ENCODE measurements at regions not wholly inside any gene's neighbourhood (a gene's known extent, or its start where the extent isn't known, plus 50 kb on each side); places are given as distances from the start of the nearest gene placed in this dataset.
A peak's percentile ranks its signal among the peaks of the same experiment; 100 is the strongest.
"Not testable (repeated sequence)": the region's sequence is repeated elsewhere in the genome, so short reads cannot be mapped to it uniquely, and the experiment has no call there.

DNA sequence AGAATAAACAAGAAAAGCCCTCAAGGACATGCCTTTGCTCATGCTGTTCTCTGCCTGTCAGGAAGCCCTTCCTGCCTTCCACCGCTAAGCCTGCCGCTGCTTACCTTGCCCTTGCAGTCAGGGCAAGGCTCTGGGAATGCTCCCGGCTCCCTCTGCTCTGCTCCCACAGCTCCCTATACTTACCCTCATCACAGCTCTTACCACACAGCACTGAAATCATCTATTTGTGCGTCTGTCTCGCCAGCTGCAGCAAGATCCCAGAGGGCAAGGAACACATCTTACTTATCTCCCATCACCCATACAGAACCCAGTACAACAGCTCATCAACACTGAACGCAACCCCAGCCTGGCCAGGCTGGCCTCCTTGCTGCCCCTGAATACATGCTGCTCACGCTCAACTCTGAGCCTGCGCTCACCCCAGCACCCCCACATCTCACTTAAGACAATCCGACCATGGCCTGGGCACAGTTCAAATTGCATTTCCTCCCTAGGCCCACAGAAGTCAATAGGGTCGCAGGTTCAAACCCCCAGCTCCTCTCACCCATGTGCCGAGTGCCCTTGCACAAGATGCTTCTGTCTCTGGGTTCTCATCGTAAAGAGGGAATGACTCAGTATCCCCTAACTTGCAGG is 161.8 kb downstream of the IGLL1 start:
- H3K4me3 ChIP-seq = no peak overlapping the region
- 51% methylated on average over 12 of the region's 12 CpGs for WGBS (ENCODE audit: insufficient coverage, low coverage, low lambda C conversion rate, missing lambda C conversion rate)
- no peaks in the 10 kb centered on the region for H3K36me3 ChIP-seq
- ATAC-seq (no peak), DNase-seq (no peak)
- intact Hi-C loops (cut with DNase I) = loop anchor here in 1 of 2 donors (10.0 kb wide), 1 partner anchor 117 kb away; no protein-coding TSS in a partner anchor
- TF ChIP-seq, protein P1, sequence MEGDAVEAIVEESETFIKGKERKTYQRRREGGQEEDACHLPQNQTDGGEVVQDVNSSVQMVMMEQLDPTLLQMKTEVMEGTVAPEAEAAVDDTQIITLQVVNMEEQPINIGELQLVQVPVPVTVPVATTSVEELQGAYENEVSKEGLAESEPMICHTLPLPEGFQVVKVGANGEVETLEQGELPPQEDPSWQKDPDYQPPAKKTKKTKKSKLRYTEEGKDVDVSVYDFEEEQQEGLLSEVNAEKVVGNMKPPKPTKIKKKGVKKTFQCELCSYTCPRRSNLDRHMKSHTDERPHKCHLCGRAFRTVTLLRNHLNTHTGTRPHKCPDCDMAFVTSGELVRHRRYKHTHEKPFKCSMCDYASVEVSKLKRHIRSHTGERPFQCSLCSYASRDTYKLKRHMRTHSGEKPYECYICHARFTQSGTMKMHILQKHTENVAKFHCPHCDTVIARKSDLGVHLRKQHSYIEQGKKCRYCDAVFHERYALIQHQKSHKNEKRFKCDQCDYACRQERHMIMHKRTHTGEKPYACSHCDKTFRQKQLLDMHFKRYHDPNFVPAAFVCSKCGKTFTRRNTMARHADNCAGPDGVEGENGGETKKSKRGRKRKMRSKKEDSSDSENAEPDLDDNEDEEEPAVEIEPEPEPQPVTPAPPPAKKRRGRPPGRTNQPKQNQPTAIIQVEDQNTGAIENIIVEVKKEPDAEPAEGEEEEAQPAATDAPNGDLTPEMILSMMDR (IDR thresholded peaks at IDR 0.05) = no peak
- no peak for TF ChIP-seq POLR2A (IDR thresholded peaks at IDR 0.05)
- no peaks in the 10 kb centered on the region for H3K27me3 ChIP-seq
- H3K4me1 ChIP-seq = no peaks in the 10 kb centered on the region
- H3K9me3 ChIP-seq = no peaks in the 10 kb centered on the region
- no peak overlapping the region for H3K27ac ChIP-seq

DNA sequence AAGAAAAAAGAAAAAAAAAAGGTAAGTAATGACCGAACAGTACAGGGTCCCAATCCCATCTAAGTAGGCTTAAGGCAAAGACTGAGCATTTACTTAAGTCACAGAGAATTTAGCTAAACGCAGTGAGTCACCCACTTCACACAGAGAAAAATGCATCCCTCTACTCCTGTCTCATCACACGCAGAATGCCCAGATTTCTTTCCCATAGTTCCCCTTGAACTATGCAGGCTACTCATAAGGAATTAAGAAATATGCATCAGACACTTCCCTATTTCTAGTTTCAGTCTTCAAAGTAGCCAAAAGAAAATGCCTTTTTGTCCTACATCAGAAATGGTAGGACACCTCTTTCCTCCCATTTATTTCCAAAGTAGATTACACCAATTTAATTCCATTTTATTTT is 162.8 kb downstream of the IGLL1 start:
- not testable (repeated sequence) for H3K4me1 ChIP-seq, H3K9me3 ChIP-seq, H3K27me3 ChIP-seq, ATAC-seq, H3K27ac ChIP-seq, DNase-seq, H3K36me3 ChIP-seq, H3K4me3 ChIP-seq
- WGBS (ENCODE audit: insufficient coverage, low coverage, low lambda C conversion rate, missing lambda C conversion rate) = 87% methylated on average over 3 of the region's 3 CpGs
- intact Hi-C loops (cut with DNase I) = loop anchor here in 1 of 2 donors (10.0 kb wide), 1 partner anchor 117 kb away; no protein-coding TSS in a partner anchor

DNA sequence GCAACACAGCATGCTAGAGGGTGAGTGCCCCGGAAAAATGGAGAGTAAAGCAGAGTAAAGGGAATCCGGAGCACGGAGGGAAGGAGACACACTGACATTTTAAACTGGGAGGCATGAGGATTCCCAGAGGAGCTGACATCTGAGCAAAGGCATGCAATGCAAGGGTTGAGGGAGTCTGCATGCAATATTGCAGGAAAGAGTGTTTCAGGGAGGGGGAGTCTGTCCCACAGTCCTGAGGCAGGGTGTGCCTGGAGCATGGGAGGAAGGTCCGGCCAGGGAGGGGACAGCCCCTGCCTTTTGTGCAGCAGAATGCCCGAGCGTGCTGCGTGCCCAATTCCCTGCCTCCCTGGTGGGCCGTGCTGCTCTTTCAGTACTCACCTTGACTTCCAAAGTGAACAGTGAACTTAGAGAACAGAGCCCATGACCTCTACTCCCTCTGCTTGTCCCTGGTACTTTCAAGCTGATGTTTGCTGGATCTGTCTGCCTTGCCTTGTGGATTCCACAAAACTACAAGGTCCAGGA is 163.9 kb downstream of the IGLL1 start:
- not testable (repeated sequence) for H3K4me1 ChIP-seq, ATAC-seq, H3K27ac ChIP-seq, H3K4me3 ChIP-seq, H3K27me3 ChIP-seq, H3K36me3 ChIP-seq, H3K9me3 ChIP-seq, DNase-seq
- intact Hi-C loops (cut with DNase I) = loop anchor here in 1 of 2 donors (10.0 kb wide), 1 partner anchor 119 kb away; no protein-coding TSS in a partner anchor
- no CpG with 5 or more reads among the region's 8 CpGs for WGBS (ENCODE audit: insufficient coverage, low coverage, low lambda C conversion rate, missing lambda C conversion rate)

DNA sequence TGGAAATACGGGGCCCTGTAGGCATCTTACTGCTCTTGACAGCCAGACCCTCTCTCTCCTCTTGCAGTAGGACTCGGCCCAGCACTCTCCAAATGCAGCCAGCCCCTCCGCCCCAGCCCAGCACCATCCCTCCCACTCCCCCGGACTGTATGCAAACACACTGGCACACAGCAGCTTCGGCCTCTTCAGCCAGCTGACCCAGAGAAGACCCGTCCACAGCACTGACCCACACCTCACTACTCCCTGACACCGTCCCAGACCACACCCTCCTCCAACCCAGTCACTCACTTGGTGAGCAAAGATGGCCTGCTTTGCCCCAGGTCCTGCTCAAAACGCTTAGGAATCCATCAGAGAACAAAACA is 164.6 kb downstream of the IGLL1 start:
- Histone ChIP-seq H3K36me3 (no peaks in the 10 kb centered on the region), H3K9me3 (no peaks in the 10 kb centered on the region), H3K27ac (no peak overlapping the region), H3K27me3 (no peaks in the 10 kb centered on the region), H3K4me3 (no peak overlapping the region), H3K4me1 (no peaks in the 10 kb centered on the region)
- intact Hi-C loops (cut with DNase I) = loop anchor here in 1 of 2 donors (10.0 kb wide), 1 partner anchor 119 kb away; no protein-coding TSS in a partner anchor
- no peak for TF ChIP-seq POLR2A (IDR thresholded peaks at IDR 0.05)
- TF ChIP-seq, protein P1 (IDR thresholded peaks at IDR 0.05) = no peak
- ATAC-seq (no peak), DNase-seq (no peak)
- 46% methylated on average over 5 of the region's 8 CpGs for WGBS (ENCODE audit: insufficient coverage, low coverage, low lambda C conversion rate, missing lambda C conversion rate)

DNA sequence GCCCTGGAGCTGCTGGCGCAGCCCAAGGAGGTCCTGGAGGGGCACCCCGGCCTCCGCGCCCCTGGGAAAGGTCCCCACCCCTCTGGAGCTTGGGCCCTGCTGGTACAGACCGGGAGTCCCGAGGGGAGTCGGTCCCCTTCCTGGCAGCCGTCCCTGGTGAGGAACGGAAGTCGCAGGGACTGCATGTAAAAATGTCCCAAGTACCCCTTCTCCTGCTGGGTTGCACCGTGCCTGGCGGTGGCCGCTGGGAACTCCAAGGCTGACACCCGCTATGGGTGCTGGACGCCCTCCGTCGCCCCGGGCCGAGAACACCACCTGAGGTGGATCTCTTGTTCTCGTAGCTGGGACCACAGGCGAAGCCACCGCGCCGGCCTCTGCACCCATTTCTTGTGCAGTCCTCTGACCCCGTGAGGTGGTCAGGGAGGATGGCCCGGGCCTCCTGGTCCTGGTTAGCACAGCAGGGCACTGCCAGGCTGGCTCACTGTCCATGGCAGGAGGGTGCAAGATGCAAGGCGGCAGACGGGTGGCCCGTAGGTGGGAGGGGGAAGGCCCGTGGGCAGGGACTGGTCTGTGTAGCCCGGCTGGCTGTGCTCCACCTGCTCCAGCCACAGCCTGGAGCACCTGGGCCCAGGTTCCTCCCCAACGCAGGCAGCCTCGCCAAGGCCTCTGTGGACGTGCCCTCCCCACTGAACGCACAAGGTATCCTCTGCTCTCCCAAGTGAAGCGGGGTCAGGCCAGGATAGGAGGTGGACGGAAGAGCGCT is 165.2 kb downstream of the IGLL1 start:
- Histone ChIP-seq H3K27me3 (no peaks in the 10 kb centered on the region), H3K27ac (no peak overlapping the region), H3K4me1 (no peaks in the 10 kb centered on the region), H3K9me3 (no peaks in the 10 kb centered on the region), H3K4me3 (no peak overlapping the region), H3K36me3 (no peaks in the 10 kb centered on the region)
- intact Hi-C loops (cut with DNase I) = loop anchor here in 1 of 2 donors (10.0 kb wide), 1 partner anchor 120 kb away; no protein-coding TSS in a partner anchor
- no peak for TF ChIP-seq POLR2A (IDR thresholded peaks at IDR 0.05)
- TF ChIP-seq, protein P1 (IDR thresholded peaks at IDR 0.05) = no peak
- ATAC-seq = peak in 1 of 4 donors; percentile 46
- WGBS (ENCODE audit: insufficient coverage, low coverage, low lambda C conversion rate, missing lambda C conversion rate) = 70% methylated on average over 2 of the region's 38 CpGs
- no peak for DNase-seq

Measured in right lobe of liver (tissue), 6 donors.